DOHH2 (cell line): ENCODE measurements at regions not wholly inside any gene's neighbourhood (a gene's known extent, or its start where the extent isn't known, plus 50 kb on each side); places are given as distances from the start of the nearest gene placed in this dataset.

Experiments used
- CTCF ChIP-seq: fragments of 200-600 bp; sonication (generic); IDR thresholded peaks from one replicate; pipeline ENCODE4 v1.5.1; 2014; ENCODE audit warnings: antibody characterized with exemption, mild to moderate bottlenecking, low read depth, low read length; ENCODE audit not compliant: poor library complexity, severe bottlenecking
- EZH2phosphoT487 ChIP-seq: fragments of 200-600 bp; sonication (generic); IDR thresholded peaks from 2 replicates; pipeline ENCODE4 v1.6.1; 2017; ENCODE audit warnings: borderline replicate concordance, mild to moderate bottlenecking, antibody characterized with exemption, low read length, moderate library complexity, mixed read lengths

GRCh38 chr20:55745840-55746239, 259.5 kb downstream of the CBLN4 start:
- no peak for TF ChIP-seq CTCF
- TF ChIP-seq EZH2phosphoT487: no peak
